NCI-H1436 (cell line): ENCODE measurements at regions not wholly inside any gene's neighbourhood (a gene's known extent, or its start where the extent isn't known, plus 50 kb on each side); places are given as distances from the start of the nearest gene placed in this dataset.
A peak's percentile ranks its signal among the peaks of the same experiment; 100 is the strongest.

ENCODE experiments used
- DNase-seq: peaks from one replicate; lab custom pipeline; 2025; lab: John Stamatoyannopoulos, UW

GRCh38 chr6:4294636-4295035 is 159.3 kb upstream of the ECI2 start:
- no peak for DNase-seq

- DNase-seq: no peak
These were observed 156.4 kb upstream of the ECI2 start for GRCh38 chr6:4291453-4292403.

DNA sequence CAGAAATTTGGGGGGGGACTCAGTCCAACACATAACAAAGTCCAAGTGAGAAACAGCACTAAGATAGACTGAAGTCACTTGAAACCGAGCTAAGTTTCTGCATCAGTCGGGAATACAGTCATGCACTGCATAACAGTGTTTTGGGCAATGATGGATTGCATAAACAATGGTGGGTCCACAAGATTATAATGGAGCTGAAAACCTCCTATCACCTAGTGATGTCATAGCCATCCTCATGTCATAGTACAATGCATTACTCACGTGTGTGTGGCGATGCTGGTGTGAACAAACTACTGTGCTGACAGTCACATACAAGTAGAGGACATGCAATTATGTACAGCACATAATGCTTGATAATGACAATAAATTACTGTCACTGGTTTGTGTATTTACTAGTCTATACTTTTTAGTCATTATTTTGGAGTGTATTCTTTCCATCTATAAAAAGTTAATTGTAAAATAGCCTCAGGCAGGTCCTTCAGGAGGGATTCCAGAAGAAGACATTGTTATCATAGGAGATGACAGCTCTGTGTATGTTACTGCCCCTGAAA is 154.5 kb upstream of the ECI2 start:
- DNase-seq: no peak

DNA sequence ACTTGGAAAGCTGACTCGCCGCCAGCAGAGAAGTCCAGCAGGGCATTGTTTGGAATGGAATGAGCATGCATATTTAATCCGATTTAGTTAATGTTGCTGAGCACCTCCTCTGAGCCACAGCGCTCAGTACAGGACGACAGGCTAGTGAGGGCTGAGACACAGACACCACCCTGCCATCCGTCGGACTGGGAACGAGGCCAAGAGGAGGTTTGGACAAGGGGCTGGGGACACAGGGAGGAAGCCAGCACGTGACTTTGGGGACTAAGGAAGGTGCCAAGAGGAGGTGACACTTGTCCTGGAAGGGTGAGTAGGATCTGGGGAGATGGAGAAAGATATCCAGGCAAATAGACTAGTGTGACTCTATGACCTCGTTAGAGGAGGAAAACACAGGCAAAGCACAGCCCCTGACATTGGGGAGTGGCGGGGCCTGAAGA is 152.5 kb upstream of the ECI2 start:
- no peak for DNase-seq

DNA sequence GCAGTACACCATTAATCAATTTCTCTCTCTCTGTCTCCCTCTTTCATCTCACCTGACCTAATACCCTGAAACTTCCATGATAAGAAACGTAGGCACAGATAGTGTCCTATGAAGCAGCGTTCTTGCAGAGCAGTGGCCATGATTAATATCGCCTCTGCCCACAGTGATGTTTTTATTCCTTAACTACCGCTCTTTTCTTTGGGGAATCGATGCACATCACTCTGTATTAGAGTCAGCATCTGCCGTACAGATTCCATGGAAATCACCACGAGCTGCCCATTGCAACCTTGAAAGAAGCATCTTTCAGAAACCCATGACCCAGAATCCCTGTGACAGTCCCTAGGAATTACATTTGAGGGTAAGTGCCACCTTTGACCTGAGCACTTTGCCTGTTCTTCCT is 152.0 kb upstream of the ECI2 start:
- no peak for DNase-seq

DNA sequence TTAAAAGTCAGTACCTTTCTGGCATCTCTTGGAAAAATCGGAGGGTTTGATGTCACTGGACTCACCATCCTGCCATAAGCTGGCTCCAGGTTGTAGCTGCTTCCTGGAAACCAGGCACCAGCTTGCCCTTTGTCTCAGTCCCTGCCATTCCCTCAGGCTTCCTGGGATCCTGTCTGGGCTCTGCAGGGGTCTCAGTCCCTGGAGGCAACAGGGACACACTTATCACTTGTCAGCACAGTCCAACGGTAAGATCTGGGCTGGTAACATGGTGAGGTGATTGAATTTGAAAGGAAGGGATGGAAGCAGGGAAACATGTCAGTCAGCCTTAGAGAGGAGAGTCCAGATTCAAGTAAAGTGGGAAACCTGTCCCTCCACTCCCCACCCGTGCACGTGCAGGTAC is 147.6 kb upstream of the ECI2 start:
- no peak for DNase-seq

DNA sequence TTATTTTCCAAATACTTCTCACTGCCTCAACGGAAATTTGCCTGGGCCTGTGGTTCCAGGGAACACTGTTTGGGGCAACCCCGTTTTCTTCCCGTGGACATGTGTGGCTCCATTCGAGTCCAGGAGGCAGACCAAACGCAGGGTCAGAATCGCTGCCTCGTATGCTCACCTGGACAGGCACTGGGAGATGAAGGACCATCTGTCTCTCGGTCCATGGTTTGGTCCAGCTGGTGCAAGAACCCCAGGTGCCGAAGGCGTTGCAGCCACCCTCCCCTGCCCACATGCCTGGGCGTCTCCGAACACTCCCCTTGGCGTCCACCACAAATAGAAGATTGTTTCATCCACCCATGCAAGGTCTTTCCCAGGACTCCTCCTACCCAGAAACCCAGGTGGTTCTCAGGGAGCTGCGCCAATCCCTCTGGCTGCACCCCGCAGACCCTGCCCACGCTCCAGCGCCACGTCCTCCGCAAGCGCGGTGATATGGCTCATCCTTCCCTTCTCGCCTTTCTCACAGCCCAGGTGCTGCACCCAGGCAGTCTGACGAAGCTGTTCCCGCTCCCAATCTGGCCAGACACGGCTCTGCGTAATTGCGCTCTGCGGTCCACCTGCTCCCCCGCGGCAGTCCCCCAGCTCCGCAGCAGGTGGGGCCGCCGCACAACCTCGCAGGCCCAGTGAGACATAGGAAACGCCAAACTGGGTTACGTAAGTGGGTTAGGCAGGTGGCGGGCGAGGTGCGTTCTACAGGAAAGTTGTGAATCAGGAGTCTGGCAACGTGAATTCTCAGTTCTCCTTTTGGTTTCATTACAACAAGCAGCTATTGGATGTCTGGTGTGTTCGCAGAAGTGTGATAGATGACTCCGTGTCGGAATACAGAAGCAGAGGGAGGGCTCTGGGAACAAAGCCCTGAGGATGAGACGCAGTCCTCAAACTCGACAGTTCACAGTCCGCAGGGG is 146.2 kb upstream of the ECI2 start:
- peak; percentile 73 for DNase-seq

DNA sequence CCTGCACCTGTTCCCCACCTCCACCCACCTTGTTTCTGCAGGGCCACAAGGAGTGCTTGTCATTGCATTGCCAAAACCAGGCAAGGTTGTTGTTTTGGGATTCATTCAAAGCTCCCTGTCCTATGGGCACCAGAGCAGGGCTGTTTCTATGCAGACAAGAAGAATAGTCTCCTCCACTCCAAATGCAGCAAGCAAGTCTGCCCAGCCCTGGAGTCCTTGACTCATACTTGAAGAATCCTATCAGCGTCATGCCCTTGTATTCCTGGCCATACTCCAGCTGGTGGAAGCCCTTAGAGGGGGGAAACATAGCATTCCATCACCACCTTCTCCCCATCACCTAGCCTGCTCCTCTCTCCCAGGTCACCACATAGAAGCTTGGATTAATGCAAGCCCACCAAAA is 145.3 kb upstream of the ECI2 start:
- DNase-seq: no peak

- DNase-seq: no peak
These were observed 144.7 kb upstream of the ECI2 start for GRCh38 chr6:4280031-4280430.

DNA sequence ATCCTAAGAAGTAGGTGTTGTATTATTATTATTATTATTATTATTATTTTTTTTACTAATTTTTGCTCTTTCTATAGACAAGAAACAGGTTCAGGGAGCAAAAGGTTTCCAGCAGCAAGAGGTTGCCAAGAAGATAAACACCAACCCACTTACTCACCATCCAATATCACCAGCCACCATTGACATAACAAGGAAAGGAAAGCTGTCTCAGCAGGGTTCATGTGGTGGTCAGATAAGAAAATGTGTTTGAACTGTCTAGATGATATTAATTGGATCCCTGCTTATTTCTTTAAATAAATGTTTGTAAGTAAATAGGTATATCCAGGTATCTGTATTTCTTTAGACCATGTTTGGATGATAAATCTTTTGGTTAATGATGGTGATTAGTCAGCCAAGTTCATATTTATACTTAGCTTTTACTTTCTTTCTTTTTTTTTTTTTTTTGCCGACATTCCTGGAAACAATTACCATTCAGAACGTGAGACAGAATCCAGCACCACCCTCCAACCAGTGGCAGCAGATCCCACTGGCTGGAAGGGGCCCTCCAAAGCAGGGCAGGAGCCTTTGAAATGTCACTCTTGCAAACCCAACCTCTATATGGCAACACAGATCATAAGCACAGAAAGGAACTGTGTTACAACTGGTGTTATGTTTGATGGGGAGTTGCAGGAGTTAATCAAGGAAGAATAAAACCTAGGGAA is 139.2 kb upstream of the ECI2 start:
- DNase-seq: no peak

- DNase-seq: no peak
These were observed 137.6 kb upstream of the ECI2 start for GRCh38 chr6:4272996-4273395.

DNA sequence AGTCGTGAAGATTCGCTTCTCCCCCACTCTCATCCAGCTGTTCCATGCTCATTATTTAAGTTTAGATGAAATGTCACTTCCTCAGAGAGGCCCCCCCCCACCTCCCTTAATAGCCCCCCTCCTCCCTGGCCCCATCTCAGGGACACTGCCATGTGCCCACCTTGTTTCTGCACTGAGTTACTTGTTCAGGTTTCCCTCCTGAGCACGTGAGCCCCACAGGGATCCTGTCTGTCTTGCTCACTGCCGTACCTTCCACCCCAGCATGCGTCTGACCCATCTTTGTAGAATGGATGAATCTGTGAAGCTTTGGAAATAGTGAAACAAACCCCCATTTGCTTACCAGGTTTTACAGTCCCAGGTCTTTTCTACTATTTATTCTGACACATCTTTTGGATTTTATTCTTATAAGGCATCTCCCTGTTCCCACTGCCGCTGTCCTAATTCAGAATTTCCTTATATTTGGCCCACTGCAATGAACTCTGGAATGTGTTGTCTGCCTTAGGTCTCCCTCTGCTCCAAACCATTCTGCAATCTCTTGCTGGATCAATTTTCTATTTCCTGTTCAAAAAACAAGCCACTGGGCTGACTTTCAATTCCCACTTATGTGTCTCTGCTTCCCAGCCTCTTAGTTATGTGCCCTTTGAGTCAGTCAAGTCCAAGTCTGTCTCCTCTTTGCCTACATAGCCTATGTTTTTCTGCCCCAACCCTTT is 136.5 kb upstream of the ECI2 start:
- no peak for DNase-seq

GRCh38 chr6:4270776-4271175 is 135.4 kb upstream of the ECI2 start:
- no peak for DNase-seq

DNA sequence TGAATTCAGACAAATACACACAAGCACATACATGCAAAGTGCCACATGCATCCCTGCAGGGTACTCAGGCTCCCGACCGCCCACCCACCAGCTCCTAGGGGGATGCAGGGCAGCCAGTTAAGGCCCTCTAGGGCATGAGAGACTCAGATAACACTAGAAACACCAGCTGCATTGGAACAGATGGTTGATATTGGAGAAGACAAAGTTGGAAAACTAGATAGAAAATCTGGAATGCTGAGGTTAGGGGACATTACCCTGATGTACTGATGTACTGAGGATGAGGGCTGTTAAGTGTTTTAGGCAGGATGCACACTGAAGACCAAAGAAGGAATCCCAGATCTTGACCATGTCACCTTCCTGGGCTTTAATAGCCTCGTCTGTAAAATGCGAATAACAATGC is 134.6 kb upstream of the ECI2 start:
- no peak for DNase-seq

- no peak for DNase-seq
These were observed 132.8 kb upstream of the ECI2 start for GRCh38 chr6:4268171-4268570.

- no peak for DNase-seq
These were observed 130.4 kb upstream of the ECI2 start for GRCh38 chr6:4265740-4266139.

DNA sequence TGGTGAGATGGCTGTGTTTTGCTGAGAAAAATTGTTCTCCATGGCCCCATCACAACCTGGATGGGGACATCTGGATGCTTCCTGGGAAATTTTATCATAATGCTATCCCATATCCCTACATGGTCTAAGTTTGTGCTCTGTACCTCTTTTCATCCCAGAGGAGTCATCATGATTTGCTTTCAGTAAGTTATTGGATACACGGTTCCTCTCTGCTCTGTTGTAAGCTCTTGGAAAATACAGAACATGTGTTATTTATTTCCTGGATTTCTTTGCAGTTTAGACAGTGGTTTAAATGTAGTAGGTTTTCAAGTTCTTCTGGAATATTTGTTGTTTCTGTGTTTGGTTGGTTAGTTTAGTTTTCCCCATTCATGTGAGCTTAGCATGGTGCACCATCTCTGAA is 129.2 kb upstream of the ECI2 start:
- DNase-seq: no peak

- no peak for DNase-seq
These were observed 128.7 kb upstream of the ECI2 start for GRCh38 chr6:4264081-4264480.

- no peak for DNase-seq
These were observed 127.2 kb upstream of the ECI2 start for GRCh38 chr6:4262526-4262925.

DNA sequence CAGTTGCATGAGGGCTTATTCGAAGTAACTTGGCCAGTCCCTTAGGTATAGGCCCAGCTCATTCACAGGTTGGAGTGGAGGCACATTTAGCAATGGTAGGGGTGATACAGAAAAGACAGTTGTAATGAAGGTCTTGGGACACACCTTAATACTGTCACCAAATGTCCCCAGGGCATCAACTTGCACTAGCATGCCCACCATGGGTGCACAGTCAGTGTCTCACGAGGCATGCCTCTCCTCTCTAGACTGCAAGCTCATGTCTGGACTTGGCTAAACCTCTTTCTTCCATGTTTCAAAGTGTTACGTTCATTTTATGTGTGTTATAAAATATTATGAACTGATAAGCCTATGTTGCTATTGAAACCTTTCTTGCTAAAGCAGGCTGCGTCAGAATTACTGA is 124.0 kb upstream of the ECI2 start:
- no peak for DNase-seq

DNA sequence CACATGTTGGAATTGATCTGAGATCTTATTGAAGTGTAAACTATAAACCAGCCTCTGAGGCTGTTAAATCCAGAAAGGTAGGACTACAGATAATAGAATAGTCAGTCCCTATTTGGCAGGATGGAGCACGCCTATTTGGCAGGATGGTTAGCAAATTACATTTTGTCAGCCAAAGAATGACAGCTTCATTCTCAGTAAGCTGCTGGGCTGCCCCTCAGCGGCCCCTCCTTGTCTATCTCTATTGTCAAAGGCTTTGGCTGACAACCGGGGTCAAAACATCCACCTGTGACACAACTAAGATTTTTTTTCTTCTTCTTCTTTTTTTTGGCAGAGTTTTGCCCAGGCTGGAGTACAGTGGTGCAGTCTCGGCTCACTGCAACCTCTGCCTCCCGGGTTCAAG is 123.4 kb upstream of the ECI2 start:
- DNase-seq: no peak
